MM.1S (cell line): ENCODE measurements at regions not wholly inside any gene's neighbourhood (a gene's known extent, or its start where the extent isn't known, plus 50 kb on each side); places are given as distances from the start of the nearest gene placed in this dataset.

ENCODE experiments used
- DNase-seq: peaks from one replicate; pipeline ENCODE4 v3.0.0-alpha.2; 2015
- H2AFZ ChIP-seq: fragments of 300-600 bp; sonication (generic); 2 replicates; pipeline ENCODE4 v1.6.0; 2016; ENCODE audit warnings: antibody characterized with exemption, low read length
- H3F3A ChIP-seq: fragments of 300-600 bp; sonication (generic); 2 replicates; pipeline ENCODE4 v1.6.1; 2016; ENCODE audit warnings: mild to moderate bottlenecking, antibody characterized with exemption, low read length, moderate library complexity, mixed read lengths; ENCODE audit not compliant: insufficient read depth
- H3K27ac ChIP-seq: fragments of 300-600 bp; sonication (generic); 2 replicates; pipeline ENCODE4 v1.5.1; 2016; ENCODE audit warnings: mild to moderate bottlenecking, low read length
- H3K27me3 ChIP-seq: fragments of 300-600 bp; sonication (generic); replicated peaks from 2 replicates; pipeline ENCODE4 v1.6.0; 2016; ENCODE audit warnings: low read length; ENCODE audit not compliant: insufficient read depth
- H3K36me3 ChIP-seq: fragments of 300-600 bp; sonication (generic); replicated peaks from 2 replicates; pipeline ENCODE4 v1.6.1; 2016; ENCODE audit warnings: mild to moderate bottlenecking, low read length, mixed read lengths; ENCODE audit not compliant: insufficient read depth
- H3K4me1 ChIP-seq: fragments of 300-600 bp; sonication (generic); 2 replicates; pipeline ENCODE4 v1.6.1; 2016; ENCODE audit warnings: low read length, mixed read lengths
- H3K4me2 ChIP-seq: fragments of 300-600 bp; sonication (generic); 2 replicates; pipeline ENCODE4 v1.6.0; 2016; ENCODE audit warnings: low read depth, low read length
- H3K4me3 ChIP-seq: fragments of 300-600 bp; sonication (generic); 2 replicates; pipeline ENCODE4 v1.5.1; 2016; ENCODE audit warnings: low read length, mixed read lengths
- H3K79me2 ChIP-seq: fragments of 300-600 bp; sonication (generic); 2 replicates; pipeline ENCODE4 v1.6.1; 2016; ENCODE audit warnings: mixed run types, low read length, mixed read lengths
- H3K9ac ChIP-seq: fragments of 300-600 bp; sonication (generic); 2 replicates; pipeline ENCODE4 v1.6.1; 2016; ENCODE audit warnings: low read length, mixed read lengths
- H3K9me2 ChIP-seq: fragments of 300-600 bp; sonication (generic); replicated peaks from 2 replicates; pipeline ENCODE4 v1.6.1; 2016; ENCODE audit warnings: mild to moderate bottlenecking, low read length, mixed read lengths; ENCODE audit not compliant: insufficient read depth
- H3K9me3 ChIP-seq: fragments of 300-600 bp; sonication (generic); replicated peaks from 2 replicates; pipeline ENCODE4 v1.6.1; 2016; ENCODE audit warnings: mild to moderate bottlenecking, low read length, mixed read lengths; ENCODE audit not compliant: insufficient read depth
- H4K20me1 ChIP-seq: fragments of 300-600 bp; sonication (generic); 2 replicates; pipeline ENCODE4 v1.6.1; 2016; ENCODE audit warnings: mild to moderate bottlenecking, low read length, moderate library complexity, mixed read lengths; ENCODE audit not compliant: insufficient read depth
- EZH2 ChIP-seq: fragments of 300-600 bp; sonication (generic); optimal IDR thresholded peaks from 2 replicates; pipeline ENCODE3; 2017; ENCODE audit warnings: low read depth, mild to moderate bottlenecking, antibody characterized with exemption, low read length, mixed read lengths
- EZH2phosphoT487 ChIP-seq: fragments of 300-600 bp; sonication (generic); IDR thresholded peaks from 2 replicates; pipeline ENCODE4 v1.6.1; 2018; ENCODE audit warnings: antibody characterized with exemption, low read length
- TF ChIP-seq, protein P1 (sequence below): fragments of 300-600 bp; sonication (generic); IDR thresholded peaks from 2 replicates; pipeline ENCODE4 v1.5.1; 2016; ENCODE audit warnings: antibody characterized with exemption, low read length, mixed read lengths

DNA sequence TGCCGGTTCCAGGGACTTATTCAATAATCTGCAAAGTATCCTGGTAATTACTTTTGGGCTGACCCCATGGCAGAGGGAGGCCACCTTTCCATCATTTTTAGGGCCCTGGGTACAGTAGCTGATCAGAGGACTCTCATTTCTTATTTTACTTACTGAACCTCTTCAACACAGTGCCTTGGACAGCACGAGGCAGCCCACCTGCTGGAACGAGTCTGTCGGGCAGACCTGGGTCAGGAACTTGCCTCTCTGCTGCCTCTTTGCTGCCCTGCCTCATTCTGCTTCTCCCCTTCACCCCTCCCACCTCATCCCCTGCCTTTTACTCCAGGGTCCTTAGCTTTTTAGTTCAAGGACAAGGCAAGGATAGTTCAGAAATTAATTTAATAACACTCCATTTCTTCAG lies 204.5 kb downstream of the CSNK2A3 start:
- DNase-seq, result no peak
- Histone ChIP-seq H3K4me1 (peaks cover 19% of the 10 kb centered on the region), H3K27ac (no peak overlapping the region), H3K79me2 (no peaks in the 10 kb centered on the region), H3K9me3 (no peaks in the 10 kb centered on the region), H3K27me3 (no peaks in the 10 kb centered on the region), H3K4me3 (no peak overlapping the region), H3K9ac (no peak overlapping the region), H4K20me1 (no peaks in the 10 kb centered on the region), H2AFZ (no peak overlapping the region), H3K36me3 (no peaks in the 10 kb centered on the region), H3K4me2 (no peak overlapping the region), H3K9me2 (no peaks in the 10 kb centered on the region), H3F3A (0 out of 2 replicates have a peak, but pooled peaks cover 3% of the 10 kb centered on the region)
- TF ChIP-seq, protein P1, sequence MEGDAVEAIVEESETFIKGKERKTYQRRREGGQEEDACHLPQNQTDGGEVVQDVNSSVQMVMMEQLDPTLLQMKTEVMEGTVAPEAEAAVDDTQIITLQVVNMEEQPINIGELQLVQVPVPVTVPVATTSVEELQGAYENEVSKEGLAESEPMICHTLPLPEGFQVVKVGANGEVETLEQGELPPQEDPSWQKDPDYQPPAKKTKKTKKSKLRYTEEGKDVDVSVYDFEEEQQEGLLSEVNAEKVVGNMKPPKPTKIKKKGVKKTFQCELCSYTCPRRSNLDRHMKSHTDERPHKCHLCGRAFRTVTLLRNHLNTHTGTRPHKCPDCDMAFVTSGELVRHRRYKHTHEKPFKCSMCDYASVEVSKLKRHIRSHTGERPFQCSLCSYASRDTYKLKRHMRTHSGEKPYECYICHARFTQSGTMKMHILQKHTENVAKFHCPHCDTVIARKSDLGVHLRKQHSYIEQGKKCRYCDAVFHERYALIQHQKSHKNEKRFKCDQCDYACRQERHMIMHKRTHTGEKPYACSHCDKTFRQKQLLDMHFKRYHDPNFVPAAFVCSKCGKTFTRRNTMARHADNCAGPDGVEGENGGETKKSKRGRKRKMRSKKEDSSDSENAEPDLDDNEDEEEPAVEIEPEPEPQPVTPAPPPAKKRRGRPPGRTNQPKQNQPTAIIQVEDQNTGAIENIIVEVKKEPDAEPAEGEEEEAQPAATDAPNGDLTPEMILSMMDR, result no peak
- no peak for TF ChIP-seq EZH2phosphoT487
- no peak for TF ChIP-seq EZH2

DNA sequence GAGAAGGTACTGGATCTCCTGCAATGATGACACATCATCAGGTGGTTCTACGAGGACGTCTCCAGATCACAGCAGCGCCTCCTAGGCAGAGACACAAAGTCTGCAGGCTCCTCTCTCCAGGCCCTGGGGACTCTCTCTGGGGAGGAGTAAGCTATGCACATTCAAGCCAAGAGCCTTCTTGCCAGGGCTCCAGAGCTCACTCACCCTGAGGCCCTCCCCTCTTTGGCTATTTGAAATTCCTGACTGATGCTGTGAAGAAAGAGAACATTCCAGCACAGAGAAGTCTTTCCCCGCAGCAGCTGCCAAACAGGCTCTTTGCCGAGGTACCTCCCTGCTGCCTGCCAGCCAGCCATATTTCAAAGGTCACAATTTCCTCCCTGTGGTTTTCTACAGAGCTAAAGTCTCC lies 204.9 kb downstream of the CSNK2A3 start:
- Histone ChIP-seq H4K20me1 (no peaks in the 10 kb centered on the region), H2AFZ (no peak overlapping the region), H3K4me2 (no peak overlapping the region), H3K9ac (no peak overlapping the region), H3K27ac (no peak overlapping the region), H3F3A (0 out of 2 replicates have a peak, but pooled peaks cover 3% of the 10 kb centered on the region), H3K4me3 (no peak overlapping the region), H3K79me2 (no peaks in the 10 kb centered on the region), H3K4me1 (peaks cover 19% of the 10 kb centered on the region), H3K36me3 (no peaks in the 10 kb centered on the region), H3K9me3 (no peaks in the 10 kb centered on the region), H3K9me2 (no peaks in the 10 kb centered on the region), H3K27me3 (no peaks in the 10 kb centered on the region)
- TF ChIP-seq EZH2 (no peak), EZH2phosphoT487 (no peak)
- TF ChIP-seq, protein P1, result no peak
- no peak for DNase-seq

DNA sequence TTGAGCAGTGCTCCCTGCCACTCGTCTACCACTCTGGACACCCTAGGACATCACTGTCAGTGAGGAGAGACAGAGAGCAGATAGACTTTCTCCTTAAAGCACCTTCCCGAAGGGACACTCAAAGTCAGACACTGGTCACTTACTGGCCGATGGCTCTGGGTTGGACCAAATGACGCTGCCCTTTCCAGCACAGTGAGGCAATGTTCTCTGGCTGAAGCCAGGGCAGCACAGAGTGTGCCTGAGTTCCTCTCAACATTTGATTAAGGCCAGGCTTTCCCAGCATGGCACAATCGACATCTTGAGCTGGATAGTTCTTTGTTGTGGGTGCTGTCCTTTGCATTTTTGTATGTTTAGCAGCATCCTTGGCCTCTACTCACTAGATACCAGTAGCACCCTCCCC lies 206.2 kb downstream of the CSNK2A3 start:
- H2AFZ ChIP-seq, result no peak overlapping the region
- H3K4me2 ChIP-seq, result no peak overlapping the region
- peaks cover 19% of the 10 kb centered on the region for H3K4me1 ChIP-seq
- no peaks in the 10 kb centered on the region for H3K27me3 ChIP-seq
- DNase-seq, result no peak
- no peaks in the 10 kb centered on the region for H3K9me3 ChIP-seq
- no peak overlapping the region for H3K4me3 ChIP-seq
- H3K27ac ChIP-seq, result no peak overlapping the region
- TF ChIP-seq EZH2phosphoT487 (no peak), EZH2 (no peak)
- TF ChIP-seq, protein P1, result no peak
- no peak overlapping the region for H3K9ac ChIP-seq
- H3K36me3 ChIP-seq, result no peaks in the 10 kb centered on the region
- no peaks in the 10 kb centered on the region for H4K20me1 ChIP-seq
- H3K9me2 ChIP-seq, result no peaks in the 10 kb centered on the region
- H3K79me2 ChIP-seq, result no peaks in the 10 kb centered on the region
- H3F3A ChIP-seq, result 0 out of 2 replicates have a peak, but pooled peaks cover 3% of the 10 kb centered on the region
